Renal pelvis (tissue), 1 donor: ENCODE measurements at regions not wholly inside any gene's neighbourhood (a gene's known extent, or its start where the extent isn't known, plus 50 kb on each side); places are given as distances from the start of the nearest gene placed in this dataset.
"Not testable (repeated sequence)": the region's sequence is repeated elsewhere in the genome, so short reads cannot be mapped to it uniquely, and the experiment has no call there.

Experiments used
- DNase-seq: peaks from one replicate; pipeline ENCODE4 v3.0.0-alpha.2; 2013

DNA sequence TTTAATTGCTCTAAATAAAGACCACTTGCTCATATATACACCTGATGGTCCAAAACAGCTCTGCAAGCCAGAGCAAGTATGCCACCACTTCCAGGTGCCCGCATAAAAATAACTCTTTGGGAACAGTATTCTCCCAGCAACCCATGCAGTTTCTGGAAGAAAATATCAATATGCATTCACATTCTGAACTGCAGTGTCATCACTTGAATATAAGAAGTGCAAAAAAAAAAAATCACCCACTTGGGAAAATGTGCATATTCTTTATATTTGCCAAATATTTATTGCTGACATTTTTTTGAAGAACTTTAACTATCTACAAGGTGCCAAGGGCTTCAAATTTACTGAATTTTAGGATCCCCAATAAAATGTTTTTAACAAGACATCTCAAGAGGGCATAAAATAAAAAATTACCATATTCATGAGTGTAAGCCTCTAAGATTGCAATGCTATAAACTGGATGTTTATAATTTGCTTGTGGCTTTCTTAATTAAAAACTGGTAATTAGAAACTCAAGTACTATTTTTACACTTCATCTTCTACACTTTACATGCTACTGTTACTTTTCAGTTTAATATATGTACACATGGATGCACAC is 360.6 kb upstream of the HNRNPA3 start:
- no peak for DNase-seq

- DNase-seq = no peak
Observed at GRCh38 chr2:176852667-176853066, 359.9 kb upstream of the HNRNPA3 start.

- DNase-seq = no peak
Observed at GRCh38 chr2:176854062-176854461, 358.5 kb upstream of the HNRNPA3 start.

- DNase-seq = no peak
Observed at GRCh38 chr2:176854878-176855277, 357.7 kb upstream of the HNRNPA3 start.

GRCh38 chr2:176856683-176857082 is 355.9 kb upstream of the HNRNPA3 start:
- DNase-seq = no peak

- no peak for DNase-seq
Observed at GRCh38 chr2:176865336-176865735, 347.3 kb upstream of the HNRNPA3 start.

- no peak for DNase-seq
Observed at GRCh38 chr2:176872406-176872805, 340.2 kb upstream of the HNRNPA3 start.

- DNase-seq = no peak
Observed at GRCh38 chr2:176873403-176873802, 339.2 kb upstream of the HNRNPA3 start.

GRCh38 chr2:176876493-176877103 is 336.0 kb upstream of the HNRNPA3 start:
- no peak for DNase-seq

GRCh38 chr2:176879426-176879995 is 333.1 kb upstream of the HNRNPA3 start:
- no peak for DNase-seq

DNA sequence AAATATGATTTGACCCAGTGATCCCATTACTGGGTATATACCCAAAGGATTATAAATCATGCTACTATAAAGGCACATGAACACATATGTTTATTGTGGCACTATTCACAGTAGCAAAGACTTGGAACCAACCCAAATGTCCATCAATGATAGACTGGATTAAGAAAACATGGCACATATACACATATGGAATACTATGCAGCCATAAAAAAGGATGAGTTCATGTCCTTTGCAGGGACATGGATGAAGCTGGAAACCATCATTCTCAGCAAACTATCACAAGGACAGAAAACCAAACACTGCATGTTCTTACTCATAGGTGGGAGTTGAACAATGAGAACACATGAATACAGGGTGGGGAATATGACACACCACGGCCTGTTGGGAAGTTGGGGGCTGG is 330.5 kb upstream of the HNRNPA3 start:
- not testable (repeated sequence) for DNase-seq

DNA sequence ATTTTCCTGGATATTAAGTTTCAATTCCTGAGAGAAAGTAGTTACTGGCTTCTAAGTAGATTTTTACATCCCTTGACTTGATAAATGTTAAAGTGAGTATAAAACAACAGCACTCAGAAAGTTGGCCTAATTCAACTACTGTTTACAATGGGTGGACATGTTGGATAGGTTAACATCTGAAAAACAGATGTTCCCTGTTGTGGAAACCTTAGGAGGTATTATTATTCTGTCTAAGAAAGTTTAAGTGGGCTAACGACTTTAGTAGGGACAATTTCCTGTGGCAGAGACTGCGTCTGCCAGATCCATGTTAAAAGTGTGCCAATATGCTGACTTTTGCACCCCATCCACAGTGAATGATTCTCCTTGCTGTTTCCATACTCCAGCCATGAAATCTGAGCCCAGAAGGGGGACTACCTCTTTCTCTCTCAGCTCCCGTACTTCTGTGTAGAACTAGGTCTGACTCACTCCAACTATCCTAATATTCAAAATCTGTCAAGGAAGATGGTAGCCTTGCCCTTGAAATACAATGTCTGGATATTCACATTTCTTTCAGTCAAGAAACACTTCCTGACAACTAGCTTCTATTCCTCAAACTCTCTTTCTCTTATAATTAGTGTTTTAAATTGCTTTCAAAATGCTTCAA is 327.5 kb upstream of the HNRNPA3 start:
- no peak for DNase-seq

- no peak for DNase-seq
Observed at GRCh38 chr2:176885661-176886060, 326.9 kb upstream of the HNRNPA3 start.

GRCh38 chr2:176891105-176891504 is 321.5 kb upstream of the HNRNPA3 start:
- DNase-seq = no peak

DNA sequence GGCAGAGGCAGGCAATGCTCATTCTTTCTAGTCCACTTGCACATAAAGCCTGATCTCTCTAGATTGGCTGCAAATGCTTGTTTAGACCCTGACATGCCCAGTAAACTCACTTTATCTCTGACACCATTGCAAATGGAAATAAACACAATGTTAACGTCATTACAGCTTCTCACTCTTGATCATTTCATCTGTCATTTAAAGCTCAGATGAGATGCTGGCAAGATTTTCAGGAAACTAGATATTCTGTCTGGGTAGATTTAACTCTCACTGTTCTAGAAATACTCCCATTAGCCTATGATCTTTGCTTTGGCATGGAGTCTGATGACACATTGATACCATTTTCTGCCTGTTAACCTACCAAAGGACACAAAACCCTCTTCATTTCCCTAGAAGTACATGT is 320.7 kb upstream of the HNRNPA3 start:
- DNase-seq = no peak

DNA sequence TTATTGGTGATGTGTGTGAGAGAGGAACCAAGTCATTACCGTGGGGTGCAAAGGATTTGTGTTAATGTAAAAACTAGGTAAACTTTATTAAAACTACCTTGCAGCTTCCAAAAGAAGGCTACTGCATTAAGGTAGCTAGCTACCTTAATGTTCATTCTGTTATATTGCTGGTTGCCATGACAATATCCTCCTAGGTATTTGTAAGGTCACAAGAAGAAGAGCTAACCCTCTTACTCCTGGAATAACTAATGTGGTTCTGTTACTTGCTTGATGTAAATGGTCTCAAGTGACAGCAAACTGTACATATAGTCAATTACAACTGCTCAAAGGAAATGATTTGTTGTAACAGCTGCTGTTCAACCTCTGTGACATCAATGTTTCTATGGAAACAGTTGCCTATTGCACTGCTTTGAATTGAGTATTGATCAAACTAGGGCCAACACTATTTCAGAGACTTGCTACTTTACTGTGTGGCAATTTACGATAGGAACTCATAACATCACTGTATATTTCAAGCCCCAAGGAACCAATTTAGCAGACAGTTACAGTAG is 319.8 kb upstream of the HNRNPA3 start:
- no peak for DNase-seq

- DNase-seq = no peak
Observed at GRCh38 chr2:176895158-176895557, 317.4 kb upstream of the HNRNPA3 start.

GRCh38 chr2:176902454-176902853 is 310.1 kb upstream of the HNRNPA3 start:
- DNase-seq = no peak

GRCh38 chr2:176904053-176904452 is 308.5 kb upstream of the HNRNPA3 start:
- not testable (repeated sequence) for DNase-seq

- DNase-seq = no peak
Observed at GRCh38 chr2:176907341-176907740, 305.3 kb upstream of the HNRNPA3 start.

DNA sequence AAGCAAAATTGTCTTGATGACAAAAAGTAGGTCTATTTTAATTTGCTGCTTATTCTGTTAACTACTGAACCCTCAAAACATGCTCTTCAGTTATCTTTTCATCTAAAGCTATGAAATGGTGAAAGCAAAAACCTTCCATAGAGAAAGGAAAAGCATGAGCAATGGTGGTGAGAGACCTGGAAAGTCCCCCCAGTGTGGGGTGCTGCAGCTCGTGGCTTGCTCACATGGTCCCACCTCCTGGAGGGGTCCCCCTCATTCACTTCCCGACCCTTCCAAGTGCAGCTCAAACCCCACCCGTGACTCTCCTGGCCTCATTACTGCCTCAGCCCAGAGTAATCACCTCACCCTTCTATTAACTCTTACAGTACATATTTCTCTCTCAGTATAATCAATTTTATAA is 301.8 kb upstream of the HNRNPA3 start:
- DNase-seq = no peak

GRCh38 chr2:176913955-176914354 is 298.6 kb upstream of the HNRNPA3 start:
- DNase-seq = no peak

DNA sequence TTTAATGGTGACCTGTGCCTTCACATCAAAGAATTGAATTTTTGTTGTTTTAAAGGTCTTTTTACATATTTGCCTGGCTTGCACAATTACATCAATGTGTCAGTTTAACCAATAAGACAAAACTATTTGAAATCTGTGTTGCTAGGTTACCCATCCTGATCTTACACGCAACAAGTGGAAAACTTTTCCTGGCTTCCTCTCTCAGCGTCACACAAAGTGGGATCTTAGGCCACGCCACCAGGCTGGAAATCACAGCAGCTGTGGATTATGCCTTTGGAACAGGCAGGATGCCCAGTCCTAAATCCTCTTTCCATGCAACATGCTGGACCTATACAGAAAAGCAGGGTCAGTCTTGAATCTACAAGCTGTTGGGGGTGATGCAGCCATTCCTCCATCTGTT is 298.2 kb upstream of the HNRNPA3 start:
- no peak for DNase-seq
